HepG2 (cell line): ENCODE measurements at regions not wholly inside any gene's neighbourhood (a gene's known extent, or its start where the extent isn't known, plus 50 kb on each side); places are given as distances from the start of the nearest gene placed in this dataset.

Source experiments
- MXI1 ChIP-seq: IDR thresholded peaks from 3 replicates; pipeline ENCODE4 v1.6.1; 2012; ENCODE audit warnings: low read depth, low read length, inconsistent platforms, borderline replicate concordance
- RERE ChIP-seq: IDR thresholded peaks from 2 replicates; pipeline ENCODE4 v1.6.1; 2016; ENCODE audit warnings: low read depth, missing genetic modification reagents, missing compliant biosample characterization
- SOX6 ChIP-seq, 2 experiments: fragments of 450-650 bp in 1 of 2; sonication (generic) in 1 of 2; formaldehyde crosslinking in 1 of 2; IDR thresholded peaks; 2 replicates each; pipeline versions ENCODE4 v1.4.0 to v1.6.1; 2017 to 2020; ENCODE audit warnings: antibody characterized with exemption in 1 of 2, mild to moderate bottlenecking in 1 of 2, missing genetic modification reagents in 1 of 2
- THYN1 ChIP-seq: sonication (generic); formaldehyde crosslinking; IDR thresholded peaks from 2 replicates; pipeline ENCODE4 v1.8.1; 2023; ENCODE audit warnings: low read depth, mild to moderate bottlenecking, moderate library complexity, missing genetic modification reagents, borderline replicate concordance
- ZNF318 ChIP-seq: sonication (generic); formaldehyde crosslinking; IDR thresholded peaks from 2 replicates; pipeline ENCODE4 v1.4.0; 2020; ENCODE audit warnings: mild to moderate bottlenecking, missing genetic modification reagents
- ZNF362 ChIP-seq: sonication (generic); formaldehyde crosslinking; IDR thresholded peaks from 2 replicates; pipeline ENCODE4 v1.4.0; 2020; ENCODE audit warnings: missing genetic modification reagents, mild to moderate bottlenecking, borderline replicate concordance
- ZNF703 ChIP-seq: sonication (generic); formaldehyde crosslinking; IDR thresholded peaks from 2 replicates; pipeline ENCODE4 v1.5.1; 2020; ENCODE audit warnings: missing genetic modification reagents, mild to moderate bottlenecking, moderate library complexity, borderline replicate concordance
- ZNF850 ChIP-seq: sonication (generic); formaldehyde crosslinking; conservative IDR thresholded peaks from 2 replicates; pipeline ENCODE4 v1.9.0; 2021; ENCODE audit warnings: mild to moderate bottlenecking, missing genetic modification reagents

- TF ChIP-seq THYN1 (CRISPR knock-in tag): no peak
- TF ChIP-seq RERE (CRISPR knock-in tag): no peak
- no peak for TF ChIP-seq ZNF850 (CRISPR knock-in tag)
- TF ChIP-seq ZNF318 (CRISPR knock-in tag): no peak
- no peak for TF ChIP-seq SOX6 (IDR thresholded peaks at IDR 0.05)
- no peak for TF ChIP-seq SOX6 (CRISPR knock-in tag; IDR thresholded peaks at IDR 0.05)
- TF ChIP-seq MXI1: no peak
- TF ChIP-seq ZNF703: no peak
- no peak for TF ChIP-seq ZNF362 (CRISPR knock-in tag)
These were observed 62.3 kb downstream of the CCDC185 start (continued) for GRCh38 chr1:223455470-223455869.
